ENCODE measurements at regions not wholly inside any gene's neighbourhood (a gene's known extent, or its start where the extent isn't known, plus 50 kb on each side); places are given as distances from the start of the nearest gene placed in this dataset.

GRCh38 chr2:34486965-34487364 lies 887.9 kb upstream of the FAM98A start:
- H3K4me3 ChIP-seq (replicated peaks; ENCODE audit: low read depth, low read length), result no peak overlapping the region
- DNase-seq (ENCODE audit: low read depth), result no peak
- TF ChIP-seq, protein P1, sequence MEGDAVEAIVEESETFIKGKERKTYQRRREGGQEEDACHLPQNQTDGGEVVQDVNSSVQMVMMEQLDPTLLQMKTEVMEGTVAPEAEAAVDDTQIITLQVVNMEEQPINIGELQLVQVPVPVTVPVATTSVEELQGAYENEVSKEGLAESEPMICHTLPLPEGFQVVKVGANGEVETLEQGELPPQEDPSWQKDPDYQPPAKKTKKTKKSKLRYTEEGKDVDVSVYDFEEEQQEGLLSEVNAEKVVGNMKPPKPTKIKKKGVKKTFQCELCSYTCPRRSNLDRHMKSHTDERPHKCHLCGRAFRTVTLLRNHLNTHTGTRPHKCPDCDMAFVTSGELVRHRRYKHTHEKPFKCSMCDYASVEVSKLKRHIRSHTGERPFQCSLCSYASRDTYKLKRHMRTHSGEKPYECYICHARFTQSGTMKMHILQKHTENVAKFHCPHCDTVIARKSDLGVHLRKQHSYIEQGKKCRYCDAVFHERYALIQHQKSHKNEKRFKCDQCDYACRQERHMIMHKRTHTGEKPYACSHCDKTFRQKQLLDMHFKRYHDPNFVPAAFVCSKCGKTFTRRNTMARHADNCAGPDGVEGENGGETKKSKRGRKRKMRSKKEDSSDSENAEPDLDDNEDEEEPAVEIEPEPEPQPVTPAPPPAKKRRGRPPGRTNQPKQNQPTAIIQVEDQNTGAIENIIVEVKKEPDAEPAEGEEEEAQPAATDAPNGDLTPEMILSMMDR (IDR thresholded peaks at IDR 0.05; ENCODE audit: low read length, missing control alignments), result no peak

DNA sequence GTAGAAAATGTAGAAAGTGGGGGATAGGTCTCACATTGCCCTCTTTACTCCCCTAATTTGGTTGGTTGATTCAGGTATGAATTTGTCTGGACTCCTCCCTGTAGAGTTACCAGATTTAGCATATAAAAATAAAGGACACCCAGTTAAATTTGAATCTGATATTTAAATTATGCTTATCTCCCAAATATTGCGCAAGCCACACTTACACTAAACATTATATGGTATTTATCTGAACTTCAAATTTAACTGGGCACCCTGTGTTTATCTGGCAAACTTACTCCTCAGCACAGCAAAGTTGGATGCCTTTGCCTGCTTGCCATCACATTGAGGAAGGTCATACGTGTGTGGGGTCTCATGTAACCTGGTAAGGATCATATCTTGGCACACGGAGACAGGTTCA lies 882.4 kb upstream of the FAM98A start:
- TF ChIP-seq, protein P1 (IDR thresholded peaks at IDR 0.05; ENCODE audit: low read length, missing control alignments), result no peak
- DNase-seq (ENCODE audit: low read depth), result no peak
- H3K4me3 ChIP-seq (replicated peaks; ENCODE audit: low read depth, low read length), result no peak overlapping the region

DNA sequence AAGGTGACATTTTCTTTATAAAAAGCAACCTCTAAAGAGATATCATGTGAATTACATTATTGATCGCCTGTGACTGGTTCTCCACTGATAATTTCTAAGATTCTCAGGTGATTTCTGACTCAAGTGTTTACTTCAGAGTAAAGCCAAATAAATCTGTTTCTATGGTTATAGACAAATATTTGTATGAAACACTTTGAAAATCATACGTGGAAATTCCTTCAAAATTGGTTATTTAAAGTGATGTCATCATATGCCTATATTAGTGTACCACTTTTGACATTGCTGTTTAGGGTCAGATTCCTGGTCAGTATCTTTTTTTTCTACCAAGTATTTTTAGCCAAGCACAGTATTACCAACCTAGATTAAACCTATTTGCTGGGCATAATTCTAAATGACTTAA lies 881.3 kb upstream of the FAM98A start:
- no peak overlapping the region for H3K4me3 ChIP-seq (replicated peaks; ENCODE audit: low read depth, low read length)
- TF ChIP-seq, protein P1 (IDR thresholded peaks at IDR 0.05; ENCODE audit: low read length, missing control alignments), result no peak
- DNase-seq (ENCODE audit: low read depth), result no peak

DNA sequence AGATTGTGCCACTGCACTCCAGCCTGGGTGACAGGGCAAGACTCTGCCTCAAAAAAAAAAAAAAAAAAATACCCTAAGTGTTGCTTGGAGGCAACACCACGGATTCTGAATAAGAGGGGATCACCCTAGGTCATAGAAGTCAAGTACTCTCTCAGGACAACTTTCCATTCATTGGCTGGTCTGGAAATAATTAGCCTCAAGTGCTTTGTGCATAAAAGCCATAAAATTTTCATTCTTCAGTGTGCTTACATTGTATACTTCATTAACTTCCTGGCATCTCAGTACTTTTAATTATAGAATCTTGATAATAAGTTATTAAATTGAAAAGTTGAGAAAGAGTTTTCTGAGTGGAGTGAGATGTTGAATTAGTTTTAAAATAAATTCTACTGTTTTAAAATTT lies 876.1 kb upstream of the FAM98A start:
- TF ChIP-seq, protein P1 (IDR thresholded peaks at IDR 0.05; ENCODE audit: low read length, missing control alignments), result no peak
- no peak overlapping the region for H3K4me3 ChIP-seq (replicated peaks; ENCODE audit: low read depth, low read length)
- no peak for DNase-seq (ENCODE audit: low read depth)

DNA sequence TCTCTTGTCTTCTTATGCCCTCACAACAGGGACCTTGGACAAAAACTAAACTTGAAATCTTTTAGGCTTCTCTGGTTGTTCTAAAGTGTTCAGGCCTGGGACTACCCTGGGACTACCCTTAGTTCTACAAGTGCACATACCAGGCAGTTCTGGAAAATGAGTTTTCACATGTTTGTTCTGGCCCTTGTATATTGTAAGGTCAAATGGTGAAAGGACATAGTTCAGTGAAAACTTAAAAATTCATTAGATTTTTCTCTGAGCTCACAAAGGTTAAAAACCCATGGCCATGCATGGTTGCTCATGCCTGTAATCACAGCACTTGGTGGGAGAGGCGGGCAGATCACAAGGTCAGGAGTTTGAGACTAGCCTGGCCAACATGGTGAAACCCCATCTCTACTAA lies 875.5 kb upstream of the FAM98A start:
- TF ChIP-seq, protein P1 (IDR thresholded peaks at IDR 0.05; ENCODE audit: low read length, missing control alignments), result no peak
- DNase-seq (ENCODE audit: low read depth), result no peak
- no peak overlapping the region for H3K4me3 ChIP-seq (replicated peaks; ENCODE audit: low read depth, low read length)

GRCh38 chr2:34447097-34447496 lies 848.0 kb upstream of the FAM98A start:
- no peak overlapping the region for H3K4me3 ChIP-seq (replicated peaks; ENCODE audit: low read depth, low read length)
- no peak for DNase-seq (ENCODE audit: low read depth)
- TF ChIP-seq, protein P1 (IDR thresholded peaks at IDR 0.05; ENCODE audit: low read length, missing control alignments), result no peak

GRCh38 chr2:34423301-34423700 lies 824.2 kb upstream of the FAM98A start:
- DNase-seq (ENCODE audit: low read depth), result no peak
- TF ChIP-seq, protein P1 (IDR thresholded peaks at IDR 0.05; ENCODE audit: low read length, missing control alignments), result no peak
- H3K4me3 ChIP-seq (replicated peaks; ENCODE audit: low read depth, low read length), result no peak overlapping the region
